ENCODE measurements at regions not wholly inside any gene's neighbourhood (a gene's known extent, or its start where the extent isn't known, plus 50 kb on each side); places are given as distances from the start of the nearest gene placed in this dataset.

DNA sequence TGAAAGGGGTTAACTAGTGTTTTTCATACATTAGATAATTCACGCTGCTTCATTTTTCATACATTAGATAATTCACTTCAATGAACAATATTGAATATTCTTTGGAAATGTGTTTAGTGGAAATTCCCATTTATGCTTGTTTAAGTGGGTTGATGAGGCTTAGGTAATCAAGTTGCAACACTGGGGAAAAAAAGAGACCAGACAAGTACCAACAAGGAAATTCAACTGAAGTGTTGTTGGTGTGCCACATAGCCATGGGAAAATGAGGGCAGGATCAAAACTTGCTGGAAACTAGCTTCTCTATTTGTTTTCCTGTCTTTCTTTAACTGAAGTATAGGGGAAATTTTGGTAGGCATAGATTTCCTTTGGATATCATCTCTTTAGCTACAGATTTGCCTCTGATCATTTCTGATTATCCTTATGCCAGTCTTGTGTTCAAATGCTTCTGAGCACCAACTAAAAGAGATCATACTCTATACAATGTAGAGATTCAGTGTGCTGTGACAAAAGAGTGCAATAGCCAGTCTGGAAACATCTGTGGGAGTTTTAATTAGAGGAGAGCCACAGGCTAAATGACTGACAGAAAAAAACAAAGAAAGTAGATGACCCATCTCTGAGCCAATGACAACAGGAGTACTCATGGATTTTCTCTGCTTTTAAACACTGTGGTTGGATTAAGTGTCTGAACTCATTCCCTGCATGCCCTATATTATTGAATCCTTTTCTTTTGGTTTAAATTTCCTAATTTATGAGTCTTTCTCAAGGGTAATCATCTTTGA is 67.6 kb upstream of the CTSC start (continued):
- TF ChIP-seq, protein P1, sequence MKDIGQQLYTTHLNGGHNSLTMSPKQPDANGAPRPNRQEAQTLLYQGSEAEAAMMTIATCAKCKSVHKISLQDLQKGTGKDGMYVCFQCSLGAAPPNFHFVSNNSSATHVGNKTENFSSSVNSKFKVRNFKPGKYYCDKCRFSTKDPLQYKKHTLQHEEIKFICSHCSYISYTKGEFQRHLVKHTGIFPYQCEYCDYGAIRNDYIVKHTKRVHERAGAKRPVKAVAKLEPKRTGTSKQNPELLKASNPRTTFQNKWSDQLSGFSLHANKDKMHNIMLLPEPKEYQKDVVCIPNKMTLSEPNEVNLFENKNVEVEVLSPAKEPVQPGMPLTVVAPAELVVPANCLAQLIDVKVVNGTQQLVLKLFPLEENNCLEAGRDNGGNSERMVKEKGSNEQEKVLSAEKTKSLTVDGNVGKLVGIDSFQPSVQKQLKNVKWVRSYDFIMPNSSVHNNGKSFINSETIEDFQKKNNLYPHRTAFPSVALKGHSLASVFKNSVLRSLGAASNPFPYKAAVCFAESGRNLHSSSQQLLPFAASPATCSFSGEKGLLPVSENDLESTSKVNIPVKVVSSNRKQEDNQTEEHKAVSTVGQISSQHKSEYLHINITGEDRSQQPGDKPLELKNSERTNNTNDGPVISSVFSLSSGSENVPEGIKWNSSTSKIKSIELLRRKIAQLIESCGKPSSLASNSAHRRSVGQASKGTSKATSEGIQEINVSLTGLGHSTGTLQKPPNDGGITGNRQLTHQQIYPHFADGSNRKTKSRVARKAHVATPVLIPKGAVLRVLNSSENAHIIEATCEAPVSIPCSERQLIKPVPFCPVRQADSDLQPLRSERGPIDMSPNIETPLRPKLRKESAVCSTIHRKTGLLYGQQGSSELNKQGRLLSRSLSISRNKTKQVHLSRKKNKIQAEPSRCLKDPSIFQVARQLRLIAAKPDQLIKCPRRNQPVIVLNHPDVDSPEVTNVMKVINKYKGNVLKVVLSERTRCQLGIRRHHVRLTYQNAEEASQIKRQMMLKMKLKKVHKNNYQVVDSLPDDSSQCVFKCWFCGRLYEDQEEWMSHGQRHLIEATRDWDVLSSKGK (CRISPR knock-in tag; IDR thresholded peaks at IDR 0.05), result no peak
- TF ChIP-seq ZBTB7A (IDR thresholded peaks at IDR 0.05; ENCODE audit: borderline replicate concordance, control insufficient read depth, low read depth, low read length) (no peak), ZNF143 (CRISPR knock-in tag; IDR thresholded peaks at IDR 0.05) (no peak), DACH1 (IDR thresholded peaks at IDR 0.05; ENCODE audit: partially characterized antibody) (no peak)

DNA sequence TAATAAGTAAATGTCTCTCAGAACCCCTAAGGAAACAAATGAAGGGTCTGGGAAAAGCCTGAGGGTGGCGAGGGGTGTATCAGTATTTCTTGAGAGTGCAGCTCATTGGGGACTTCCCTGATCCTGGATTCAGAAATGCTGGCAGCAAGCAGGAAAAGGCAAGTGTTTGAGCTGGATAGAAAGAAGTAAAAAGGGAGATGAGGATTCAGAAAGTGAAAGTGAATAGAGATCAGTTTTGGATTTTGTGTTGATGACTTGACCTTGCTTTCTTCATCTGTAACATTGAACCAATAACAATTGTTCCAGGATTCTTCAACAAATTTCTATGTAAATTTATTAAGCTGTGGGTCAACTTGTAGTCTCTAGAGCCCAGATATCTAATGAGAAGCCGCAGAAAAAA is 66.9 kb upstream of the CTSC start:
- 26% methylated on average over 2 of the region's 2 CpGs for WGBS (ENCODE audit: insufficient coverage, low coverage, missing lambda C conversion rate)
- H3K27ac ChIP-seq (ENCODE audit: extremely low read depth, low read depth, low read length), result no peak overlapping the region
- no peaks in the 10 kb centered on the region for H3K36me3 ChIP-seq (ENCODE audit: control insufficient read depth, insufficient read depth, low read length)
- intact Hi-C loops (cut with micrococcal nuclease), result no loop called here
- H3K79me2 ChIP-seq (ENCODE audit: control insufficient read depth, insufficient read depth, low read length), result no peaks in the 10 kb centered on the region
- no peak overlapping the region for H3K4me2 ChIP-seq (ENCODE audit: insufficient read depth, low read length)
- H3K4me3 ChIP-seq, result no peak overlapping the region
- CTCF ChIA-PET (ENCODE audit: low intra/inter-chr PET ratio), result no interaction called here
- no TSS peak for BruUV-seq (replicated peaks)
- H3K9ac ChIP-seq (ENCODE audit: insufficient read depth in 1 of 2, low read depth in 2 of 2, low read length in 2 of 2), result no peak overlapping the region
- FAIRE-seq, result no peak
- DNase-seq (ENCODE audit: extremely low read depth in 1 of 4, low spot score in 3 of 4), result no peak
- no peak overlapping the region for H2AFZ ChIP-seq (ENCODE audit: low read depth, low read length)
- no peaks in the 10 kb centered on the region for H3K9me3 ChIP-seq (replicated peaks; ENCODE audit: control insufficient read depth, insufficient read depth, low read depth, low read length)
- H3K9me1 ChIP-seq (ENCODE audit: control insufficient read depth, insufficient read depth, low read length), result no peaks in the 10 kb centered on the region
- no peaks in the 10 kb centered on the region for H3K27me3 ChIP-seq (ENCODE audit: control insufficient read depth in 2 of 2, insufficient read depth in 2 of 2, low read length in 2 of 2)
- in situ Hi-C loops (cut with MboI), result no loop called here
- H4K20me1 ChIP-seq (replicated peaks; ENCODE audit: control insufficient read depth, insufficient read depth, low read length), result no peaks in the 10 kb centered on the region
- no peak for TF ChIP-seq ZSCAN29 (IDR thresholded peaks at IDR 0.05)
- no peak for TF ChIP-seq TOE1 (IDR thresholded peaks at IDR 0.05; ENCODE audit: borderline replicate concordance)
- no peak for TF ChIP-seq TOE1 (CRISPR knock-in tag; IDR thresholded peaks at IDR 0.05; ENCODE audit: borderline replicate concordance, low read depth)
- no peak for TF ChIP-seq SAP30 (IDR thresholded peaks at IDR 0.05; ENCODE audit: borderline replicate concordance, insufficient read depth, low read depth, low read length, poor library complexity, severe bottlenecking)
- no peak for ATAC-seq
- no peaks in the 10 kb centered on the region; a peak in 1 of 5 replicates for H3K4me1 ChIP-seq (replicated peaks in 1 of 2; ENCODE audit: control insufficient read depth in 2 of 2, insufficient read depth in 2 of 2, low read length in 2 of 2)
- POLR2A ChIA-PET, result interaction anchor here (0.6 to 1.1 kb wide), 2 partner anchors 10 to 1307 kb away, joined by 3 read pairs; no protein-coding TSS in a partner anchor
